NCI-H2196 (cell line): ENCODE measurements at regions not wholly inside any gene's neighbourhood (a gene's known extent, or its start where the extent isn't known, plus 50 kb on each side); places are given as distances from the start of the nearest gene placed in this dataset.
"Not testable (repeated sequence)": the region's sequence is repeated elsewhere in the genome, so short reads cannot be mapped to it uniquely, and the experiment has no call there.

ENCODE experiments used
- DNase-seq: peaks from one replicate; lab custom pipeline; 2025; ENCODE audit not compliant: unreplicated experiment; lab: John Stamatoyannopoulos, UW

GRCh38 chr20:53727239-53727638, 133.6 kb upstream of the ZNF217 start:
- DNase-seq: not testable (repeated sequence)

GRCh38 chr20:53725575-53725970, 131.9 kb upstream of the ZNF217 start:
- DNase-seq: no peak

GRCh38 chr20:53723621-53724020, 130.0 kb upstream of the ZNF217 start:
- no peak for DNase-seq

- DNase-seq: no peak
Measured at GRCh38 chr20:53723045-53723444, 129.4 kb upstream of the ZNF217 start.

- no peak for DNase-seq
Measured at GRCh38 chr20:53722515-53723036, 128.9 kb upstream of the ZNF217 start.

- DNase-seq: not testable (repeated sequence)
Measured at GRCh38 chr20:53721445-53721963, 127.9 kb upstream of the ZNF217 start.

- DNase-seq: not testable (repeated sequence)
Measured at GRCh38 chr20:53719171-53719803, 125.6 kb upstream of the ZNF217 start.

- DNase-seq: no peak
Measured at GRCh38 chr20:53718142-53719021, 124.7 kb upstream of the ZNF217 start.

GRCh38 chr20:53716395-53716794, 122.8 kb upstream of the ZNF217 start:
- no peak for DNase-seq

- no peak for DNase-seq
Measured at GRCh38 chr20:53714524-53714923, 120.9 kb upstream of the ZNF217 start.

- no peak for DNase-seq
Measured at GRCh38 chr20:53713328-53714056, 119.9 kb upstream of the ZNF217 start.

GRCh38 chr20:53712212-53712977, 118.8 kb upstream of the ZNF217 start:
- no peak for DNase-seq

- no peak for DNase-seq
Measured at GRCh38 chr20:53711333-53712211, 117.9 kb upstream of the ZNF217 start.

GRCh38 chr20:53708129-53708968, 114.7 kb upstream of the ZNF217 start:
- no peak for DNase-seq

GRCh38 chr20:53707371-53708055, 113.9 kb upstream of the ZNF217 start:
- no peak for DNase-seq

GRCh38 chr20:53706466-53707370, 113.1 kb upstream of the ZNF217 start:
- DNase-seq: no peak

- DNase-seq: no peak
Measured at GRCh38 chr20:53706008-53706465, 112.4 kb upstream of the ZNF217 start.
